ENCODE measurements at regions not wholly inside any gene's neighbourhood (a gene's known extent, or its start where the extent isn't known, plus 50 kb on each side); places are given as distances from the start of the nearest gene placed in this dataset.
"Not testable (repeated sequence)": the region's sequence is repeated elsewhere in the genome, so short reads cannot be mapped to it uniquely, and the experiment has no call there.

- Mint-ChIP-seq H3K36me3 (peaks cover 0 to 6% of the 10 kb centered on the region in 2 donors), H3K27me3 (no peaks in the 10 kb centered on the region), H3K4me3 (no peak overlapping the region), H3K27ac (no peak overlapping the region), H3K4me1 (peaks cover 3 to 5% of the 10 kb centered on the region in 2 donors), H3K9me3 (no peaks in the 10 kb centered on the region)
- no peak for ATAC-seq (replicated peaks)
- DNase-seq: no peak
Observed at GRCh38 chr2:64250751-64251423, 106.7 kb upstream of the PELI1 start.

GRCh38 chr2:64251497-64252250 is 107.5 kb upstream of the PELI1 start:
- DNase-seq (no peak), ATAC-seq (replicated peaks) (no peak)
- no peaks in the 10 kb centered on the region for H3K27me3 Mint-ChIP-seq
- H3K4me1 Mint-ChIP-seq: peaks cover 3 to 5% of the 10 kb centered on the region in 2 donors
- H3K9me3 Mint-ChIP-seq: no peaks in the 10 kb centered on the region
- H3K27ac Mint-ChIP-seq: no peak overlapping the region
- peaks cover 0 to 6% of the 10 kb centered on the region in 2 donors for H3K36me3 Mint-ChIP-seq
- H3K4me3 Mint-ChIP-seq: no peak overlapping the region

GRCh38 chr2:64252251-64252978 is 108.2 kb upstream of the PELI1 start:
- H3K9me3 Mint-ChIP-seq; H3K27ac Mint-ChIP-seq; DNase-seq; H3K27me3 Mint-ChIP-seq; ATAC-seq (replicated peaks); H3K4me3 Mint-ChIP-seq; H3K4me1 Mint-ChIP-seq; H3K36me3 Mint-ChIP-seq: not testable (repeated sequence)

DNA sequence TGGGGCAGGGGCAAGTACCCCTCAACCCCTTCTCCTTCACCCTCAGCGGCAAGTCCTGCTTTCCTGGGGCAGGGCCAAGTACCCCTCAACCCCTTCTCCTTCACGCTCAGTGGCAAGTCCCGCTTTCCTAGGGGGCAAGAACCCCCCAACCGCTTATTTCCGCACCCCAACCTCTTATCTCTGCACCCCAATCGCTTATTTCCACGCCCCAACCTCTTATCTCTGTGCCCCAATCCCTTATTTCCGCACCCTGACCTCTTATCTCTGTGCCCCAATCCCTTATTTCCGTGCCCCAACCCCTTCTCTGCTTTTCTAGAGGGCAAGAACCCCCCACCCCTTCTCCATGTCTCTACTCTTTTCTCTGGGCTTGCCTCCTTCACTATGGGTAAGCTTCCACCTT is 109.2 kb upstream of the PELI1 start:
- H3K27ac Mint-ChIP-seq; H3K36me3 Mint-ChIP-seq; H3K9me3 Mint-ChIP-seq; H3K4me3 Mint-ChIP-seq; DNase-seq; H3K27me3 Mint-ChIP-seq; ATAC-seq (replicated peaks): not testable (repeated sequence)
- peaks cover 5 to 11% of the 10 kb centered on the region in 2 donors for H3K4me1 Mint-ChIP-seq

DNA sequence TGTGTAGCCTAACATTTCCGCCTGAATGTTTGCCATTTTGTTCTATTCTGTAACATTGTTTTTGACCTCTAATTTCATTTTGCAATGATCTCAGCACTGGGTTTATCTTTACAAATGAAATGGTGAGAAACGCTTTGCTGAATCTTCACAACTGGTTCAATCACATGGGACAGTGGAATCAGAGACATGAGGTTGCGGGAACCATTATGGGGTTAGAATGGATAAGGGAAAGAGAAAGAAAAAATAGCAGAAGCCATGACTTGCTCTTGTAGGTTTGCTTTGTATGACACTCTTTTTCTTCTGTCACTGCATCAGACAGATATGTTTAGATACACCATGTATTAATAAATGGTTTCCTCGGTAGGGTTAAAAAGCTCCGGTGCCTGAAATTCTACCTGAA is 114.3 kb upstream of the PELI1 start:
- Mint-ChIP-seq H3K4me1 (peaks cover 19 to 33% of the 10 kb centered on the region in 2 donors), H3K9me3 (no peaks in the 10 kb centered on the region), H3K27ac (no peak overlapping the region), H3K27me3 (no peaks in the 10 kb centered on the region), H3K36me3 (peaks cover 0 to 2% of the 10 kb centered on the region in 2 donors), H3K4me3 (no peak overlapping the region)
- DNase-seq: no peak
- no peak for ATAC-seq (replicated peaks)

GRCh38 chr2:64259312-64259711 is 115.1 kb upstream of the PELI1 start:
- Mint-ChIP-seq H3K4me3 (no peak overlapping the region), H3K4me1 (peaks cover 19 to 33% of the 10 kb centered on the region in 2 donors), H3K27ac (no peak overlapping the region), H3K36me3 (no peaks in the 10 kb centered on the region), H3K9me3 (no peaks in the 10 kb centered on the region), H3K27me3 (no peaks in the 10 kb centered on the region)
- ATAC-seq (replicated peaks) (no peak), DNase-seq (no peak)

GRCh38 chr2:64260093-64260803 is 116.0 kb upstream of the PELI1 start:
- DNase-seq (no peak), ATAC-seq (replicated peaks) (peak; percentile 30 to 42)
- Mint-ChIP-seq H3K4me1 (peaks cover 19 to 33% of the 10 kb centered on the region in 2 donors), H3K27ac (peak overlapping the region; percentile 95), H3K4me3 (peak overlapping the region; percentile 43 to 53), H3K9me3 (no peaks in the 10 kb centered on the region), H3K27me3 (no peaks in the 10 kb centered on the region), H3K36me3 (no peaks in the 10 kb centered on the region)

GRCh38 chr2:64260817-64261216 is 116.6 kb upstream of the PELI1 start:
- Mint-ChIP-seq H3K27me3 (no peaks in the 10 kb centered on the region), H3K9me3 (no peaks in the 10 kb centered on the region), H3K4me1 (peaks cover 20 to 33% of the 10 kb centered on the region in 2 donors), H3K27ac (peak overlapping the region; percentile 95), H3K36me3 (no peaks in the 10 kb centered on the region), H3K4me3 (peak overlapping the region; percentile 43 to 53)
- peak; percentile 72 for DNase-seq
- ATAC-seq (replicated peaks): peak; percentile 98

- no peak overlapping the region for H3K4me3 Mint-ChIP-seq
- no peaks in the 10 kb centered on the region for H3K9me3 Mint-ChIP-seq
- H3K36me3 Mint-ChIP-seq: no peaks in the 10 kb centered on the region
- peaks cover 20 to 33% of the 10 kb centered on the region in 2 donors for H3K4me1 Mint-ChIP-seq
- ATAC-seq (replicated peaks) (no peak), DNase-seq (no peak)
- H3K27me3 Mint-ChIP-seq: no peaks in the 10 kb centered on the region
- peak overlapping the region; percentile 47 for H3K27ac Mint-ChIP-seq
Observed at GRCh38 chr2:64262071-64262470, 117.9 kb upstream of the PELI1 start.

DNA sequence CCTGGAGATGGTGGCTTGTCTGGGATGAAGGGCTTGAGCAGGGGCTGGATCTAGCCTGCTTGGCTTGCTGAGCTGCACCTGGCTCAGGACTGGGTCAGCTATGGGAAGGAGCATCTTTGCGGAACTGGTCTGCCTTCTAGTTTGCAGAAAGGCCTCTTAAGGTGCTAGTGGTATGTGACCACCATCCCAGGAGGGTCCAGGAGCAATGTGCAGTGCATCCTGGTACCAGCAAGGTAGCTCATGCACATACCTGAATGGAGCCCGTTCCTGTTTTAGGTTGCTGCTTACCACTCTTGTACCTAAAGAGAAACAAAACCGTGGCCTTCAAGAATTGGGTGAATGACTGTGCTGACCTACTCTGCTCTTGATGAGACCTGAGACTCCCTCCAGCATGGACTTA is 118.6 kb upstream of the PELI1 start:
- no peak for ATAC-seq (replicated peaks)
- no peaks in the 10 kb centered on the region for H3K36me3 Mint-ChIP-seq
- H3K9me3 Mint-ChIP-seq: no peaks in the 10 kb centered on the region
- H3K4me1 Mint-ChIP-seq: peaks cover 18 to 27% of the 10 kb centered on the region in 2 donors
- peak overlapping the region; percentile 31 for H3K27ac Mint-ChIP-seq
- no peak overlapping the region for H3K4me3 Mint-ChIP-seq
- H3K27me3 Mint-ChIP-seq: no peaks in the 10 kb centered on the region
- DNase-seq: no peak

DNA sequence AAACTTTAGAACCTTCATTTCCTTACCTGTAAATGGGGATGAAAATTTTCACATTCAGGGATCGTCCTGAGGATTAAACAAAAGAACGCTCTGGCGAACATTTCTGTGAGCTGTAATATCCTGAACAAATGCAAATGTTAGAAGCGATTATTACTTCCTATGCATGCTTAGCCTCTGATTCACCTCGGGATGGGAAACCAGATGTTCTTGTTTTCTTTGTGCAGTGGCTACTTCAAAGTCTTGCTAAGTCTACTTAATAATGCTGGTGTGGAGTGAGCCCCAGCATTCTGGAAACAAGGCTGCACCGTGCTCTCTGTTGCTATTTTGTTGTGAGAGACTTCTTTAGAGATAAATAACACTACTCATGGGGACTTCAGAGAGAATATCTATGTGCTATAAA is 119.1 kb upstream of the PELI1 start:
- ATAC-seq (replicated peaks) (no peak), DNase-seq (no peak)
- no peaks in the 10 kb centered on the region for H3K27me3 Mint-ChIP-seq
- no peak overlapping the region for H3K4me3 Mint-ChIP-seq
- no peaks in the 10 kb centered on the region for H3K36me3 Mint-ChIP-seq
- H3K27ac Mint-ChIP-seq: no peak overlapping the region
- H3K4me1 Mint-ChIP-seq: peaks cover 18 to 27% of the 10 kb centered on the region in 2 donors
- no peaks in the 10 kb centered on the region for H3K9me3 Mint-ChIP-seq

DNA sequence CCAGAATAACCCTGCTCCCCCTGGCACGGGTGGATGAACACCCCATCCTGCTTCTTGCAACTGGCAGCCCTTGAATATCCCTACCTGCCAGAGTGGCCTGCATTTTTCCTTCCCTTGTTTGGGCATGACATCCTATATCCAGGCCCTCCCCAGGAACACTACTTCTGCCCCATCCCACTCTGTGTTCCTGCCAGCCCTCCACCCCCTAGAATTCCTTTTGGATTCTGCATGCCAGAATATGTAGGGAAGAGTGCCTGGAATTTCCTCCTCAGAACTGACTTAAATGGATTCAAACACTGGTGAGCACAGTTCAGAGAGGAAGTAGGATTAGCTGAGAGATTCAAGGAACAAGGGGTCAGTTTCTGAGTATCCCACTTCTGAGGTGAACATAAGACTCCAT is 123.5 kb upstream of the PELI1 start:
- no peak for DNase-seq
- no peaks in the 10 kb centered on the region for H3K27me3 Mint-ChIP-seq
- H3K9me3 Mint-ChIP-seq: peaks cover 6 to 10% of the 10 kb centered on the region in 2 donors
- ATAC-seq (replicated peaks): no peak
- no peak overlapping the region for H3K4me3 Mint-ChIP-seq
- H3K4me1 Mint-ChIP-seq: peaks cover 5 to 6% of the 10 kb centered on the region in 2 donors
- H3K36me3 Mint-ChIP-seq: peaks cover 5 to 9% of the 10 kb centered on the region in 2 donors
- H3K27ac Mint-ChIP-seq: no peak overlapping the region

GRCh38 chr2:64268330-64269048 is 124.3 kb upstream of the PELI1 start:
- Mint-ChIP-seq H3K27me3 (no peaks in the 10 kb centered on the region), H3K9me3 (peaks cover 6 to 10% of the 10 kb centered on the region in 2 donors), H3K36me3 (peaks cover 5 to 9% of the 10 kb centered on the region in 2 donors), H3K27ac (no peak overlapping the region), H3K4me1 (peaks cover 5 to 6% of the 10 kb centered on the region in 2 donors), H3K4me3 (no peak overlapping the region)
- ATAC-seq (replicated peaks) (no peak), DNase-seq (no peak)

Data from stimulated activated naive B cell treated with anti-CD40 and anti-IgM and Interleukin-4, amounts not matched to agents 10 μg/mL and 1 μg/mL and 100 μg/mL, for 72 hours (primary cell).